BE2C (cell line): ENCODE measurements at regions not wholly inside any gene's neighbourhood (a gene's known extent, or its start where the extent isn't known, plus 50 kb on each side); places are given as distances from the start of the nearest gene placed in this dataset.

Source experiments
- DNase-seq: peaks from one replicate; pipeline ENCODE4 v3.0.0-alpha.2; 2020
- H3K27me3 ChIP-seq: fragments of 250-450 bp; sonication (Bioruptor Pico); 2 replicates; pipeline ENCODE4 v1.5.1; 2020; ENCODE audit warnings: mild to moderate bottlenecking
- H3K36me3 ChIP-seq: fragments of 250-450 bp; sonication (Bioruptor Pico); 2 replicates; pipeline ENCODE4 v1.5.1; 2020; ENCODE audit warnings: mild to moderate bottlenecking
- H3K4me1 ChIP-seq: fragments of 250-450 bp; sonication (Bioruptor Pico); 2 replicates; pipeline ENCODE4 v1.5.1; 2020
- H3K4me3 ChIP-seq: 2 replicates; pipeline ENCODE4 v1.5.1; 2011; ENCODE audit warnings: low read depth, low read length
- H3K9me3 ChIP-seq: fragments of 250-450 bp; sonication (Bioruptor Pico); 2 replicates; pipeline ENCODE4 v1.5.1; 2020
- CTCF ChIP-seq: IDR thresholded peaks from 2 replicates; pipeline ENCODE4 v1.5.1; 2012; ENCODE audit warnings: mild to moderate bottlenecking, low read depth, low read length

- no peaks in the 10 kb centered on the region for H3K36me3 ChIP-seq
- H3K4me3 ChIP-seq: no peak overlapping the region
- no peak for TF ChIP-seq CTCF
- no peaks in the 10 kb centered on the region for H3K9me3 ChIP-seq
- H3K4me1 ChIP-seq: no peaks in the 10 kb centered on the region
- H3K27me3 ChIP-seq: no peaks in the 10 kb centered on the region
- DNase-seq: no peak
Observed at GRCh38 chr2:188776634-188777033, 197.5 kb upstream of the COL3A1 start.

- Histone ChIP-seq H3K36me3 (no peaks in the 10 kb centered on the region), H3K4me1 (no peaks in the 10 kb centered on the region), H3K9me3 (no peaks in the 10 kb centered on the region), H3K27me3 (no peaks in the 10 kb centered on the region), H3K4me3 (no peak overlapping the region)
- no peak for DNase-seq
- TF ChIP-seq CTCF: no peak
Observed at GRCh38 chr2:188784269-188784762, 189.9 kb upstream of the COL3A1 start.

GRCh38 chr2:188785061-188785460 is 189.1 kb upstream of the COL3A1 start:
- H3K4me1 ChIP-seq: no peaks in the 10 kb centered on the region
- DNase-seq: no peak
- no peak for TF ChIP-seq CTCF

GRCh38 chr2:188785490-188785889 is 188.7 kb upstream of the COL3A1 start:
- no peak overlapping the region for H3K4me3 ChIP-seq
- no peaks in the 10 kb centered on the region for H3K36me3 ChIP-seq
- DNase-seq: no peak
- no peaks in the 10 kb centered on the region for H3K9me3 ChIP-seq
- no peak for TF ChIP-seq CTCF
- H3K4me1 ChIP-seq: no peaks in the 10 kb centered on the region
- no peaks in the 10 kb centered on the region for H3K27me3 ChIP-seq

More at GRCh38 chr2:188785061-188785460, 189.1 kb upstream of the COL3A1 start:
- Histone ChIP-seq H3K9me3 (no peaks in the 10 kb centered on the region), H3K36me3 (no peaks in the 10 kb centered on the region), H3K4me3 (no peak overlapping the region), H3K27me3 (no peaks in the 10 kb centered on the region)

GRCh38 chr2:188786368-188786841 is 187.8 kb upstream of the COL3A1 start:
- Histone ChIP-seq H3K4me3 (no peak overlapping the region), H3K9me3 (no peaks in the 10 kb centered on the region), H3K4me1 (no peaks in the 10 kb centered on the region), H3K27me3 (no peaks in the 10 kb centered on the region), H3K36me3 (no peaks in the 10 kb centered on the region)
- no peak for DNase-seq
- no peak for TF ChIP-seq CTCF

- H3K4me1 ChIP-seq: no peaks in the 10 kb centered on the region
- no peaks in the 10 kb centered on the region for H3K9me3 ChIP-seq
- no peaks in the 10 kb centered on the region for H3K27me3 ChIP-seq
- peak overlapping the region; percentile 6 for H3K4me3 ChIP-seq
- no peak for DNase-seq
- H3K36me3 ChIP-seq: no peaks in the 10 kb centered on the region
- TF ChIP-seq CTCF: no peak
Observed at GRCh38 chr2:188787021-188787657, 187.0 kb upstream of the COL3A1 start.
